Cardiac muscle cell (in vitro differentiated cells and primary cell): ENCODE measurements at regions not wholly inside any gene's neighbourhood (a gene's known extent, or its start where the extent isn't known, plus 50 kb on each side); places are given as distances from the start of the nearest gene placed in this dataset.

Source experiments
- DNase-seq, 2 donors: peaks; one replicate each; pipeline versions ENCODE4 v3.0.0 to v3.0.0-alpha.2; 2010 to 2017; ENCODE audit warnings: low read depth in 1 of 2, low spot score in 1 of 2
- H3K27ac ChIP-seq: fragments of 200-600 bp; sonication (generic); 2 replicates; pipeline ENCODE4 v1.5.1; 2016
- H3K27me3 ChIP-seq: fragments of 200-600 bp; sonication (generic); 2 replicates; pipeline ENCODE4 v1.6.0; 2016; ENCODE audit warnings: control low read depth
- H3K36me3 ChIP-seq: fragments of 200-600 bp; sonication (generic); 2 replicates; pipeline ENCODE4 v1.5.1; 2016; ENCODE audit warnings: control low read depth
- H3K4me1 ChIP-seq: fragments of 200-600 bp; sonication (generic); 2 replicates; pipeline ENCODE4 v1.8.1; 2017; ENCODE audit warnings: low read depth, mild to moderate bottlenecking, mixed run types
- H3K4me3 ChIP-seq: fragments of 200-600 bp; sonication (generic); 2 replicates; pipeline ENCODE4 v1.5.1; 2016; ENCODE audit warnings: mild to moderate bottlenecking
- H3K9me3 ChIP-seq: fragments of 200-600 bp; sonication (generic); 2 replicates; pipeline ENCODE4 v1.5.1; 2017; ENCODE audit warnings: low read depth, mild to moderate bottlenecking, control low read depth
- TF ChIP-seq, protein P1 (sequence below): IDR thresholded peaks from 2 replicates; pipeline ENCODE4 v1.5.1; 2012; ENCODE audit warnings: low read depth, mild to moderate bottlenecking, low read length

DNA sequence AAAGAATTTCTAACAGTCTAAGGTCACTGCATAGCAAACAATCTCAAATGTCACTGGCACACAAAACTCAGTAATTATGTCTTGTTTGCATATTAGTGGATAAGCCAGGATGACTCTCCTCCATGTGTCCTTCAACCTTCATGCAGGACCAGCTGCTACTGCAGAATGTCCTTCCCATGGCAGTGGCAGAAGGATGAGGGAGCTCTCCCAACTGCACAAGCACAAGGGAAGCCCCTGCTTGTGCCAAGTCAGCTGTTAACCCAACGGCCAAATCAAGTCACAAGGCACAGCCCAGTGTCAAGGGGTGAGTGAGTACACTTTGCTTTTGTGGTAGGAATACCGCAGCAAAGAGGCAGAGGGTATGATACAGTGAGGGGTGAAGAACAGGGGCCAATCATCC lies 59.3 kb upstream of the VWC2 start:
- no peaks in the 10 kb centered on the region for H3K36me3 ChIP-seq
- no peaks in the 10 kb centered on the region for H3K9me3 ChIP-seq
- TF ChIP-seq, protein P1, sequence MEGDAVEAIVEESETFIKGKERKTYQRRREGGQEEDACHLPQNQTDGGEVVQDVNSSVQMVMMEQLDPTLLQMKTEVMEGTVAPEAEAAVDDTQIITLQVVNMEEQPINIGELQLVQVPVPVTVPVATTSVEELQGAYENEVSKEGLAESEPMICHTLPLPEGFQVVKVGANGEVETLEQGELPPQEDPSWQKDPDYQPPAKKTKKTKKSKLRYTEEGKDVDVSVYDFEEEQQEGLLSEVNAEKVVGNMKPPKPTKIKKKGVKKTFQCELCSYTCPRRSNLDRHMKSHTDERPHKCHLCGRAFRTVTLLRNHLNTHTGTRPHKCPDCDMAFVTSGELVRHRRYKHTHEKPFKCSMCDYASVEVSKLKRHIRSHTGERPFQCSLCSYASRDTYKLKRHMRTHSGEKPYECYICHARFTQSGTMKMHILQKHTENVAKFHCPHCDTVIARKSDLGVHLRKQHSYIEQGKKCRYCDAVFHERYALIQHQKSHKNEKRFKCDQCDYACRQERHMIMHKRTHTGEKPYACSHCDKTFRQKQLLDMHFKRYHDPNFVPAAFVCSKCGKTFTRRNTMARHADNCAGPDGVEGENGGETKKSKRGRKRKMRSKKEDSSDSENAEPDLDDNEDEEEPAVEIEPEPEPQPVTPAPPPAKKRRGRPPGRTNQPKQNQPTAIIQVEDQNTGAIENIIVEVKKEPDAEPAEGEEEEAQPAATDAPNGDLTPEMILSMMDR, result no peak
- DNase-seq, result no peak
- no peak overlapping the region for H3K4me3 ChIP-seq
- H3K4me1 ChIP-seq, result no peaks in the 10 kb centered on the region
- no peaks in the 10 kb centered on the region for H3K27me3 ChIP-seq
- no peak overlapping the region for H3K27ac ChIP-seq

DNA sequence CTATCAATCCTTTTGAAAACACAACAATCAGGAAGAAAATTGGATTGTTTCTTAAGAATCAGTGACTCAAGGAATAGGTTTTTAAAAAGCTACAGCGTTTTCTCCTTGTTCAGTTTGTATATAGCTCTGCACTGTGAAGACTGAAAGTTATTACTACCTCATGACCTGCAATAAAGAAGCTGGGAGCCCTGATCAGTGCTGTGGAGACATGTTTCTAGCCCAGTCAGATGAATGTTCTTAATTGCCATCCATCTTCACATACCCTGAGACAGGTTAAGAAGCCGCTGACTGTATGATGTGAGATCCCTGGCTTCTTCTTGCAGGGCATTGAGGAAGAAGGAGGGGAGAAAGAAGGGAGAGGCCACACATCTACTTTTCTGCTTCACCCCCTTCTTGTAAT lies 58.0 kb upstream of the VWC2 start:
- TF ChIP-seq, protein P1, result no peak
- no peaks in the 10 kb centered on the region for H3K4me1 ChIP-seq
- no peak overlapping the region for H3K4me3 ChIP-seq

DNA sequence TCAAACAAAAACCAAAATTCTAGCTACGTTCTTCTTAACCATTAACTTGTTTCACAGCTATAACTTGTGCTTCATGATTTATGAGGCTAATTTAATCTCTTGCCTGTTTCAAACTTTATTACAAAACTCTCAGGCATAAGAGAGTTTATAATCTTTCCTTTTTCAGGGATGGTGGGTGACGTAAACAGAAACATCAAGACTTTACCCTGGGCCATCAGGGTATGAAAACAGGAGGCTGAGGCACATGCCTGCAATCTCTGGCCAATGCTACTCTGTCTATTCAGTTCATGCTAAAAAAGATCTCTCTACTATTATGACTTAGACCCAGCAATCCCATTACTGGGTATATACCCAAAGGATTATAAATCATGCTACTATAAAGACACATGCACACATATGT lies 55.9 kb upstream of the VWC2 start:
- no peaks in the 10 kb centered on the region for H3K27me3 ChIP-seq
- no peak overlapping the region for H3K27ac ChIP-seq
- no peaks in the 10 kb centered on the region for H3K36me3 ChIP-seq
- TF ChIP-seq, protein P1, result no peak
- H3K4me1 ChIP-seq, result no peaks in the 10 kb centered on the region
- H3K9me3 ChIP-seq, result no peaks in the 10 kb centered on the region
- no peak overlapping the region for H3K4me3 ChIP-seq
- no peak for DNase-seq

More for the DNA sequence above, 58.0 kb upstream of the VWC2 start:
- Histone ChIP-seq H3K27me3 (no peaks in the 10 kb centered on the region), H3K27ac (no peak overlapping the region), H3K36me3 (no peaks in the 10 kb centered on the region), H3K9me3 (no peaks in the 10 kb centered on the region)
- DNase-seq, result no peak

DNA sequence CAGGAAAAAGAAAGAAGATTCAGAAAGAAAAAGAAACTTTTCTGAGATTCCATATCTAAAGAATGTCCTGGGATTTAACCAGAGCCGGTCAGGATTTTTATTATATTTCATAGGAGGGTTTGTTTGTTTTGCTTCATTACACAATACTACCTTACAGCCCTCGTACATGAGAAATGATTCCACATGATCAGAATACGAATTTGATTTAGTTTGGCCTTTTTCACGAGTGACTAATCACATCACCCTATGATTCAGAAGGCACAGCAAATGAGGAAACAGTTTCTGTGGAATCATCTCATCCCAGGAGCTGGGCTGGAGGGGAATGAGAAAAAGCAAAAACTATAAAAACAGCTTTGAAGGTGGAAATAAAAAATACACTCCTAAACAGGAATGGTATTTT lies 54.7 kb upstream of the VWC2 start:
- no peak for DNase-seq
- no peak overlapping the region for H3K4me3 ChIP-seq
- no peaks in the 10 kb centered on the region for H3K9me3 ChIP-seq
- TF ChIP-seq, protein P1, result no peak
- H3K27ac ChIP-seq, result no peak overlapping the region
- H3K36me3 ChIP-seq, result no peaks in the 10 kb centered on the region
- H3K4me1 ChIP-seq, result no peaks in the 10 kb centered on the region
- H3K27me3 ChIP-seq, result no peaks in the 10 kb centered on the region

DNA sequence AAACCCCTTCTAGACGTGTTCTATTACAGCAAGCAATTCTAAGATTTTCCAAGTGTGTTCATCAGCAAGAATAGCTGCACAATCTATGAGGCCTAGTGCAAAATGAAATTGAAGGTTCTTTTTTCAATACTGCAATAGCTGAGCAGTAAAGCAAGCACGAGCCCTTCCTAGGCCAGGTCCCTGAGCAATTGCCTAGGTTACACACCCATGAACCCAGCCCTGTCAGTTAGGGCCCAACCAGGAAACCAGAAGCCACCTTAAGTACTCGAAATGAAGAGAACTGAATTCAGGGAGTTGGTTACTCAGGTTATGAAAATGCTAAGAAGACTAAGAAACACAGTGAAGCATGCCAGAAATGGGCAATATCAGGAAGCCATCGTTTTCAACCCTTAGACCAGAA lies 52.0 kb upstream of the VWC2 start:
- no peak for DNase-seq
- no peaks in the 10 kb centered on the region for H3K9me3 ChIP-seq
- TF ChIP-seq, protein P1, result no peak
- no peaks in the 10 kb centered on the region for H3K4me1 ChIP-seq
- no peaks in the 10 kb centered on the region for H3K36me3 ChIP-seq
- no peaks in the 10 kb centered on the region for H3K27me3 ChIP-seq
- H3K4me3 ChIP-seq, result no peak overlapping the region
- H3K27ac ChIP-seq, result no peak overlapping the region
